CD4-positive, CD25-positive, alpha-beta regulatory T cell (primary cell): ENCODE measurements at regions not wholly inside any gene's neighbourhood (a gene's known extent, or its start where the extent isn't known, plus 50 kb on each side); places are given as distances from the start of the nearest gene placed in this dataset.
A peak's percentile ranks its signal among the peaks of the same experiment; 100 is the strongest.

Experiments
- ATAC-seq, 2 donors: fragments of 150-1000 bp; cut with Tn5 transposase; one replicate each; pipeline ENCODE4 v1.10.0; 2021; ENCODE audit warnings: low read depth in 2 of 2, moderate number of reproducible peaks in 2 of 2, moderate library complexity in 1 of 2
- DNase-seq, 3 donors: peaks; one replicate each; pipeline versions ENCODE4 v3.0.0 to v3.0.0-alpha.2; 2012 to 2022; ENCODE audit warnings: mixed read lengths in 1 of 3
- H3K27ac ChIP-seq: one replicate; pipeline ENCODE4 v1.7.0; 2013; ENCODE audit warnings: mild to moderate bottlenecking, low read length; ENCODE audit not compliant: insufficient read depth, poor library complexity, severe bottlenecking
- H3K27me3 ChIP-seq: one replicate; pipeline ENCODE4 v1.7.0; 2013; ENCODE audit warnings: low read length; ENCODE audit not compliant: control insufficient read depth, insufficient read depth
- H3K36me3 ChIP-seq: one replicate; pipeline ENCODE4 v1.7.0; 2013; ENCODE audit warnings: mild to moderate bottlenecking, low read length, moderate library complexity; ENCODE audit not compliant: control insufficient read depth, insufficient read depth
- H3K4me1 ChIP-seq: 2 replicates; pipeline ENCODE4 v1.7.0; 2013; ENCODE audit warnings: mild to moderate bottlenecking, low read length; ENCODE audit not compliant: insufficient read depth, control insufficient read depth, poor library complexity, severe bottlenecking
- H3K4me3 ChIP-seq: one replicate; pipeline ENCODE4 v1.7.0; 2013; ENCODE audit warnings: low read depth, mild to moderate bottlenecking, low read length, moderate library complexity
- H3K9me3 ChIP-seq, 2 experiments: 1 replicate in 1 of 2; 2 replicates in 1 of 2; pipeline ENCODE4 v1.7.0; 2013; ENCODE audit warnings: low read length in 2 of 2, mild to moderate bottlenecking in 1 of 2, moderate library complexity in 1 of 2; ENCODE audit not compliant: control insufficient read depth in 2 of 2
- H3K27ac Mint-ChIP-seq, 3 donors: one replicate each; pipeline ENCODE4 v1.8.0; 2020 to 2022; ENCODE audit warnings: mild to moderate bottlenecking in 3 of 3, mixed read lengths in 3 of 3, moderate library complexity in 2 of 3
- H3K27me3 Mint-ChIP-seq: one replicate; pipeline ENCODE4 v1.8.0; 2022; ENCODE audit warnings: mild to moderate bottlenecking, mixed read lengths
- H3K36me3 Mint-ChIP-seq: one replicate; pipeline ENCODE4 v1.8.0; 2020; ENCODE audit warnings: mixed read lengths
- H3K4me1 Mint-ChIP-seq, 4 donors: one replicate each; pipeline ENCODE4 v1.8.0; 2020 to 2022; ENCODE audit warnings: mixed read lengths in 4 of 4, mild to moderate bottlenecking in 1 of 4
- H3K4me3 Mint-ChIP-seq, 4 donors: one replicate each; pipeline ENCODE4 v1.8.0; 2020 to 2022; ENCODE audit warnings: mild to moderate bottlenecking in 4 of 4, mixed read lengths in 4 of 4, moderate library complexity in 3 of 4
- H3K9me3 Mint-ChIP-seq, 7 donors: one replicate each; pipeline ENCODE4 v1.8.0; 2020 to 2022; ENCODE audit warnings: mixed read lengths in 7 of 7, mild to moderate bottlenecking in 3 of 7, moderate library complexity in 2 of 7

DNA sequence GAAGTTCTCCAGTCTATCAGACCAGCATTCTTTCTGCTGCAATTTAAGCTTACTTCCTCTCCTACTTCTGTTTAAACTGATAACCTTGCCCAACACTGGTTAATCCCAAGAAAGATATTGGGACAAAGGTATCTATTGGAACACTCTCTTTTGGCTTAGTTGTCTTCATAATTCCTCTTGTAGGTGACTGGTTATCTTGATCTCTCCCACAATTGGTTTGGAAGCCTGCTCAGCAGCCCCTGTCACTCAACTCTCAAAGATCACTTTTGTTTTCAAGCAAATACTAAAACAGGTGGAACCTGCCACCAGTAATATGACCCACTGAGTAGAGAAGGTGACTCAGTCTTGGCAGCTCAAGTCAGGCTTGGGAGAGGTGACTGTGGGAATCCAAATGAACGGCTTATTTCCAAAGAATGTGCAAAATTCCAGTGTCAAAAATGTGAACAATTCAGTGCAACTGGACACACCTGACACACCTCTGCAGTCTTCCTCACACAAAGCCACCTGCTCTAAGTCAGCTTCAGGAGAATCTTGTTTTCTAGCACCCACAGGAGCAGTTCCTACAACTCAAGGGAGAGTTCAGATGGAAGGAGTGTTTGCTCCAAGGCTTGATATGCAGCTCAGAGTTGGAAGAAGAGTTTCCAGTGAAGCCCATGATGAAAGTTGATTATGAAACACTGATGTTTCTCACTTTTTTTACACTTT is 83.2 kb upstream of the SLC38A2 start:
- Histone ChIP-seq H3K27me3 (no peaks in the 10 kb centered on the region), H3K4me3 (no peak overlapping the region), H3K9me3 (no peaks in the 10 kb centered on the region), H3K27ac (no peak overlapping the region), H3K4me1 (peaks cover 25% of the 10 kb centered on the region), H3K36me3 (no peaks in the 10 kb centered on the region)
- H3K4me1 Mint-ChIP-seq: peaks cover 26 to 65% (median 46%) of the 10 kb centered on the region in 4 donors
- no peaks in the 10 kb centered on the region for H3K36me3 Mint-ChIP-seq
- ATAC-seq (no peak), DNase-seq (no peak)
- H3K27me3 Mint-ChIP-seq: peaks cover 5% of the 10 kb centered on the region
- H3K9me3 Mint-ChIP-seq: no peaks in the 10 kb centered on the region
- H3K27ac Mint-ChIP-seq: peak overlapping the region in 2 of 3 donors; percentile 17 to 27
- H3K4me3 Mint-ChIP-seq: peak overlapping the region in 1 of 4 donors; percentile 21

DNA sequence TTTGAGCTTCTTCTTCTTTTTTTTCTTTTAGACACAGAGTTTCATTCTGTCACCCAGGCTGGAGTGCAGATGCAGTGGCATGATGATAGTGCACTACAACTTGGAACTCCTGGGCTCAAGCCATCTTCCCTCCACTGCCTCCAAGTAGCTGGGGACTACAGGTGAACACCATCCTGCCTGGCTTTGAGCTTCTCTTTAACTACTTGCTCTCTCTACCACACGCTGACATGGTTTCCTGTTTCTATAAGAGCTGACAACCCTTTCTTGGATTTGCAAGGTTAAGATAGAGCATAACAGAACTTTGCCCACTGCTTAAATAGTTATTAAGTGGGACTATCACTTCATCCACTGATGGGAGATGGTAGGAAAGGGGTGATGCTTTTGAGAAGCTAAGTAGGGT is 82.4 kb upstream of the SLC38A2 start:
- Mint-ChIP-seq H3K27me3 (peaks cover 5% of the 10 kb centered on the region), H3K4me1 (peaks cover 23 to 63% (median 39%) of the 10 kb centered on the region in 4 donors), H3K36me3 (no peaks in the 10 kb centered on the region), H3K4me3 (peak overlapping the region in 2 of 4 donors; percentile 29 to 38), H3K9me3 (no peaks in the 10 kb centered on the region), H3K27ac (peak overlapping the region; percentile 16 to 26 (median 17))
- H3K27ac ChIP-seq: no peak overlapping the region
- H3K4me3 ChIP-seq: no peak overlapping the region
- H3K4me1 ChIP-seq: peaks cover 17% of the 10 kb centered on the region
- no peaks in the 10 kb centered on the region for H3K9me3 ChIP-seq
- ATAC-seq (peak; percentile 32 to 48), DNase-seq (peak in 1 of 3 donors; percentile 62)
- H3K27me3 ChIP-seq: peaks cover 2% of the 10 kb centered on the region
- H3K36me3 ChIP-seq: no peaks in the 10 kb centered on the region

DNA sequence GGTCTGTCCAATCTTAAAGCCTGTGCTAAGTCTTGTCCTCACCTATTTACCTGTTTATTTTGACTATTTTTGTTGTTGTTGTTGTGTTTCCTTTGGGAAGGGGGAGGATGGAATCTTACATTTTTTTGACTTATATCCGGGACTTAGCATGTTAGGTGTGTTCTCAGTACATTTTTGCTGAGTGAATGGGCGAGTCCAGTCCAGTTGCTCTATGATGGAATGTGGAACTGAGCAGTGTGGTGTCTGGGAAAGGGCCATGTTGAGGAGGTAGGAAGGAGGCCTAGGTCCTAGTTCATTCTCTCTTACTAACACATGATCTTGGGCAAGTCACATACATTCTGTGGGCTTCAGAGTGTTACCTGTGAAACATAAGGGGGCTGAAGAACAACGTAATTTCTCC is 80.9 kb upstream of the SLC38A2 start:
- H3K36me3 Mint-ChIP-seq: no peaks in the 10 kb centered on the region
- Histone ChIP-seq H3K27ac (no peak overlapping the region), H3K4me1 (peaks cover 4% of the 10 kb centered on the region), H3K4me3 (no peak overlapping the region), H3K36me3 (no peaks in the 10 kb centered on the region), H3K27me3 (peaks cover 2% of the 10 kb centered on the region), H3K9me3 (no peaks in the 10 kb centered on the region)
- H3K27me3 Mint-ChIP-seq: peaks cover 5% of the 10 kb centered on the region
- H3K9me3 Mint-ChIP-seq: no peaks in the 10 kb centered on the region
- no peak overlapping the region for H3K4me3 Mint-ChIP-seq
- no peak for ATAC-seq
- H3K27ac Mint-ChIP-seq: no peak overlapping the region
- no peak for DNase-seq
- H3K4me1 Mint-ChIP-seq: peaks cover 14 to 58% (median 29%) of the 10 kb centered on the region in 4 donors

DNA sequence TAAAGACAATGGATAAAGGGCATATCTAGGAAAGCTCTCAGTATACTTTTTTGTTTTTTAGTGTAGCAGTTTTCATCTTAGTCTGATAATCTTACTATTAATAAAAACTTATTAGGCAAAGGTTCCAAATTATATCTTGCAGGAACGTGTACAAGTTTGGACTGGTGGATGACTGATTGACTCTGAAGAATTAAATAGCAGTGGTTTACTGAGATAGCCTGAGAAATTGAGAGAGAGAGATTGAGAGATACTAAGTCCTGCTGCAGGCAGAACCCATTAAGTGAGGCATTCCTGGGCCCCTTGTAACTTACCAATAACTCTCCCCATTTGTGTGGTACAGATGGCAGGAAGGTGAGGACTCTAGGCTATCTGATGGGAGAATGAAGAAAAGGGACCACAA is 80.2 kb upstream of the SLC38A2 start:
- Mint-ChIP-seq H3K27me3 (peaks cover 12% of the 10 kb centered on the region), H3K27ac (no peak overlapping the region), H3K36me3 (peaks cover 3% of the 10 kb centered on the region), H3K9me3 (no peaks in the 10 kb centered on the region), H3K4me1 (peaks cover 14 to 52% (median 26%) of the 10 kb centered on the region in 4 donors), H3K4me3 (no peak overlapping the region)
- DNase-seq: no peak
- Histone ChIP-seq H3K27me3 (peaks cover 2% of the 10 kb centered on the region), H3K27ac (no peak overlapping the region), H3K9me3 (no peaks in the 10 kb centered on the region), H3K4me1 (no peaks in the 10 kb centered on the region), H3K36me3 (no peaks in the 10 kb centered on the region), H3K4me3 (no peak overlapping the region)
- ATAC-seq: no peak

DNA sequence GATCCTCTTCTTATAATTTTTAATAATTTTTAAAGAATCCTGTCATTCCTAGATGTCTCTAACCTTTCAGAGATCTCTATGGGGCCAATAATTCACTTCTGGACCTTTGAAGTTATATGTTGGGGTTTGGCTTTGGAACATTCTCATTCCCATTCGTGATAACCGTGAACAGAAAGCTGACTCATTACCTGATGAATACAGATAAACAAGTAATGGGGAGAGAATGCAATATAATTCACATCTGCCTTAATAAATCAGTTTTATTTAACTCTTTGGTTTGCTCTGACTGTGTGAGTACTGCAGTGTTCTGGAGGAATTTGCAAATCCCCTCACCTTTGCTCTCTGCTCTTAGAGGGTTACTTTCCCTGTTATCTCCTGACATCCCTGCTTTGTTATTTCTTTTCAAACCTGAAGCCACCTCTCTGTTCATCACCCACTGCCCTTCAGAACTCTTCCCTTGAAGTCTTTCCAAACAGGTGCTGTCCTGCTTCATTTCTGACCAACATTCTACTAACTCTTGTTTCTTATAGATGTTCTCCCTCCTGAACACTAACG is 79.6 kb upstream of the SLC38A2 start:
- Mint-ChIP-seq H3K4me3 (no peak overlapping the region), H3K9me3 (no peaks in the 10 kb centered on the region), H3K27ac (peak overlapping the region in 1 of 3 donors; percentile 1), H3K4me1 (peaks cover 14 to 49% (median 25%) of the 10 kb centered on the region in 4 donors), H3K27me3 (peaks cover 14% of the 10 kb centered on the region), H3K36me3 (peaks cover 3% of the 10 kb centered on the region)
- Histone ChIP-seq H3K4me3 (no peak overlapping the region), H3K27me3 (peaks cover 2% of the 10 kb centered on the region), H3K9me3 (no peaks in the 10 kb centered on the region), H3K4me1 (no peaks in the 10 kb centered on the region), H3K27ac (no peak overlapping the region), H3K36me3 (no peaks in the 10 kb centered on the region)
- DNase-seq (no peak), ATAC-seq (no peak)

DNA sequence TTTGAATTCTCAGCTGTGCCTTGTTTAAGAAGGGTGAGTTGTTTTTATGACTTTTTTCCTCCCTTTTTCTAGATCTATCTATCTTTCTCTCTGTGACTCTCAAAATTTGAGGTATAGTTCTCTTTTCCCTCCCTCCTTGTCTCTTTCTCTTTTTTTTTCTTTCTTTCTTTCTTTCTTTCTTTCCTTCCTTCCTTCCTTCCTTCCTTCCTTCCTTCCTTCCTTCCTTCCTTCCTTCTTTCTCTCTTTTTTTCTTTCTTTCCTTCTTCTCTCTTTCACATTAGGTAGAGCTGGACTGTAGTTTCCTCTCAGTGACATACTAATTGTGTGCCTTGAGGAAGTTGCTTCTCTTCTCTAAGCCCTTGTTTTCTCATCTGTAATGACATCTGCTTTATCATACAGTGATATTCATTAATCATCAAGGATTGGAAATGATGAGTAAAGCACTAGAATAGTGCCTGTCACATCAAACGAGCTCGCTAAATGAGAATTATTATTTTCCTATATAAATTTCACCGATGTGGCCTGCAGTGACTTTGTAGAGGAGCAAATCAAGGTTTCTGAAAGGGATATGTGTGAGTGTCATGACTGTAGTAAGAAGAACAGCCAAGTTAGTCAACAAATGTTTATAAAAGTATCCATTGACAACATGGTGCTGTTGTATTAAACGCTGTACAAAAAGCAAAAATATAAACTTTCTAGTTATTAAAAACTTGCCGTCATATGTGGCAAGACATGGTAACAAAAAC is 78.9 kb upstream of the SLC38A2 start:
- peaks cover 3% of the 10 kb centered on the region for H3K36me3 Mint-ChIP-seq
- DNase-seq (no peak), ATAC-seq (no peak)
- H3K9me3 Mint-ChIP-seq: no peaks in the 10 kb centered on the region
- peak overlapping the region in 1 of 4 donors; percentile 48 for H3K4me3 Mint-ChIP-seq
- peak overlapping the region in 2 of 3 donors; percentile 53 to 68 for H3K27ac Mint-ChIP-seq
- Histone ChIP-seq H3K9me3 (no peaks in the 10 kb centered on the region), H3K36me3 (no peaks in the 10 kb centered on the region), H3K4me3 (no peak overlapping the region), H3K27me3 (peaks cover 2% of the 10 kb centered on the region), H3K4me1 (no peaks in the 10 kb centered on the region), H3K27ac (no peak overlapping the region)
- peaks cover 11 to 42% (median 22%) of the 10 kb centered on the region in 4 donors for H3K4me1 Mint-ChIP-seq
- peaks cover 14% of the 10 kb centered on the region for H3K27me3 Mint-ChIP-seq

DNA sequence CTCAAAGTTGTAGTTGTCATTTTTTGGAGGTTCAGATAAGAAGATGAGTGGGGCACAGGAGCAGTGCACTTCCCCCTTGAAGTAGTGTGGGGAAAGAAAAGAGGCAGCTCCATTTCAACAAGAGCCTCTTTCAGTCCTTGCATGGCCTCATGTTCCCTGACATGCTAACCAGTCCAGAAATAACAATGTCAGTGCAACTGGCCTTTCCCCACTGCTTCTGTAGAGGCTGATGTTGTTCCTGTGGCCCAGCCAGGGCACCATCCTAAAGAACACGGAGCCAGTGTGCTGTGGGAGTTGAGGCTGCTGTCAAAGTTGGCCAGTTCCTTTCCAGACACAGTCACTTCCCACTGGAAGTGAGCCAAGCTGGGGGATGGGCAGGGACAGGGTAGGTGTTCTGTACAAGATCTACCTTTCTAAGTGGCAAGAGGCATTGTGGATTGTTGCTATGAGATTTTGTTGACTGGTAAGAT is 77.7 kb upstream of the SLC38A2 start:
- no peaks in the 10 kb centered on the region for H3K4me1 ChIP-seq
- no peaks in the 10 kb centered on the region for H3K9me3 ChIP-seq
- H3K27me3 Mint-ChIP-seq: peaks cover 14% of the 10 kb centered on the region
- no peak overlapping the region for H3K4me3 ChIP-seq
- H3K27me3 ChIP-seq: peaks cover 2% of the 10 kb centered on the region
- no peak for DNase-seq
- no peak for ATAC-seq
- H3K27ac Mint-ChIP-seq: no peak overlapping the region
- H3K4me1 Mint-ChIP-seq: peaks cover 9 to 35% (median 15%) of the 10 kb centered on the region in 4 donors
- peaks cover 3% of the 10 kb centered on the region for H3K36me3 Mint-ChIP-seq
- H3K9me3 Mint-ChIP-seq: no peaks in the 10 kb centered on the region
- no peak overlapping the region for H3K4me3 Mint-ChIP-seq
- H3K36me3 ChIP-seq: no peaks in the 10 kb centered on the region
- no peak overlapping the region for H3K27ac ChIP-seq
